A549 (cell line): ENCODE measurements at regions not wholly inside any gene's neighbourhood (a gene's known extent, or its start where the extent isn't known, plus 50 kb on each side); places are given as distances from the start of the nearest gene placed in this dataset.

Experiments
- ATAC-seq, 2 experiments: fragments of 200-7000 bp in 1 of 2; fragments of >200 bp in 1 of 2; cut with Nextera tagmentation in 1 of 2; cut with Tn5 transposase in 1 of 2; 3 replicates each; pipeline versions ENCODE4 v1.8.0 to v1.9.1; 2018 to 2020; ENCODE audit warnings: mild to moderate bottlenecking in 1 of 2, moderate library complexity in 1 of 2
- CTCF ChIA-PET: fragments of 300-600 bp; sonication (Branson Sonifier 250); formaldehyde crosslinking; extraction: SDS; loops from one replicate; lab custom pipeline; 2021; ENCODE audit warnings: antibody characterized with exemption, inconsistent platforms; lab: Yijun Ruan, JAX
- POLR2A ChIA-PET: fragments of 350-600 bp; formaldehyde crosslinking; extraction: SDS; loops from one replicate; lab custom pipeline; 2021; ENCODE audit warnings: antibody characterized with exemption, inconsistent platforms; lab: Yijun Ruan, JAX
- DNase-seq, 2 experiments: peaks; one replicate each; pipeline versions ENCODE4 v3.0.0 to v3.0.0-alpha.2; 2011 to 2016; ENCODE audit warnings: low read depth in 1 of 2, low spot score in 1 of 2
- FAIRE-seq: peaks from 2 replicates; lab custom pipeline; 2011; peaks lifted over from hg19 to GRCh38; lab: Jason Lieb, UNC
- H3K27ac ChIP-seq, 2 experiments: fragments of >200 bp; sonication (Bioruptor Twin); formaldehyde crosslinking; 3 replicates each; pipeline ENCODE4 v1.5.1; 2016 to 2017
- H3K4me1 ChIP-seq: fragments of >200 bp; sonication (Bioruptor Twin); formaldehyde crosslinking; 3 replicates; pipeline ENCODE4 v1.6.1; 2016
- H3K4me2 ChIP-seq: fragments of >200 bp; sonication (Bioruptor Twin); formaldehyde crosslinking; 3 replicates; pipeline ENCODE4 v1.6.1; 2016
- H3K4me3 ChIP-seq: fragments of >200 bp; sonication (Bioruptor Twin); formaldehyde crosslinking; 3 replicates; pipeline ENCODE4 v1.5.1; 2016
- H3K9me3 ChIP-seq: fragments of >200 bp; sonication (Bioruptor Twin); formaldehyde crosslinking; 3 replicates; pipeline ENCODE4 v1.6.1; 2016
- BHLHE40 ChIP-seq: IDR thresholded peaks from 2 replicates; pipeline ENCODE4 v1.6.1; 2012; ENCODE audit warnings: low read depth, low read length, inconsistent platforms
- CHD2 ChIP-seq: fragments of 150-350 bp; IDR thresholded peaks from 2 replicates; pipeline ENCODE4 v1.6.1; 2014; ENCODE audit warnings: low read length; ENCODE audit not compliant: partially characterized antibody
- EHF ChIP-seq: fragments of 250-450 bp; sonication (Bioruptor Pico); IDR thresholded peaks from 2 replicates; pipeline ENCODE4 v1.5.0; 2020; ENCODE audit warnings: mild to moderate bottlenecking
- FOSB ChIP-seq: fragments of 250-450 bp; sonication (Bioruptor Pico); IDR thresholded peaks from 2 replicates; pipeline ENCODE4 v1.5.0; 2020; ENCODE audit warnings: mild to moderate bottlenecking, moderate library complexity
- FOSL2 ChIP-seq, 2 experiments: fragments of 450-650 bp in 1 of 2; fragments of >200 bp in 1 of 2; sonication (Bioruptor Twin) in 1 of 2; formaldehyde crosslinking; IDR thresholded peaks; 2 replicates each; pipeline versions ENCODE4 v1.5.0 to v1.6.1; 2016 to 2020; ENCODE audit warnings: mild to moderate bottlenecking in 1 of 2, moderate library complexity in 1 of 2
- FOXS1 ChIP-seq: fragments of 250-450 bp; sonication (Bioruptor Pico); IDR thresholded peaks from 2 replicates; pipeline ENCODE4 v1.5.0; 2020; ENCODE audit warnings: mild to moderate bottlenecking, moderate library complexity
- HOXA7 ChIP-seq: fragments of 250-450 bp; sonication (Bioruptor Pico); IDR thresholded peaks from 2 replicates; pipeline ENCODE4 v1.5.0; 2020; ENCODE audit warnings: mild to moderate bottlenecking, moderate library complexity
- KDM1A ChIP-seq: fragments of 200-600 bp; sonication (generic); IDR thresholded peaks from 2 replicates; pipeline ENCODE4 v1.6.1; 2016; ENCODE audit warnings: low read depth, mild to moderate bottlenecking
- MYC ChIP-seq: IDR thresholded peaks from 2 replicates; pipeline ENCODE4 v1.6.1; 2012; ENCODE audit warnings: mild to moderate bottlenecking, inconsistent platforms, low read length, improper control_type of control experiment, borderline replicate concordance
- NR3C1 ChIP-seq: fragments of >200 bp; sonication (Bioruptor Twin); formaldehyde crosslinking; IDR thresholded peaks from 3 replicates; pipeline ENCODE4 v1.6.1; 2017
- RAD21 ChIP-seq, 2 experiments: fragments of >200 bp in 1 of 2; sonication (Bioruptor Twin) in 1 of 2; formaldehyde crosslinking in 1 of 2; IDR thresholded peaks in 1 of 2; conservative IDR thresholded peaks in 1 of 2; 2 replicates in 1 of 2; 3 replicates in 1 of 2; pipeline ENCODE4 v1.6.1; 2012 to 2018; ENCODE audit warnings: inconsistent platforms in 1 of 2
- RCOR1 ChIP-seq: fragments of 150-350 bp; IDR thresholded peaks from 2 replicates; pipeline ENCODE4 v1.6.1; 2014; ENCODE audit warnings: antibody characterized with exemption, low read length, low read depth
- SMC3 ChIP-seq: fragments of >200 bp; sonication (Bioruptor Twin); formaldehyde crosslinking; IDR thresholded peaks from 3 replicates; pipeline ENCODE4 v1.6.1; 2018; ENCODE audit warnings: inconsistent platforms
- TP53 ChIP-seq: fragments of 250-450 bp; sonication (Bioruptor Pico); IDR thresholded peaks from 2 replicates; pipeline ENCODE4 v1.5.0; 2021; ENCODE audit warnings: mild to moderate bottlenecking, moderate library complexity
- ZC3H11A ChIP-seq: fragments of 450-650 bp; IDR thresholded peaks from 2 replicates; pipeline ENCODE4 v1.6.1; 2014; ENCODE audit warnings: antibody characterized with exemption, mild to moderate bottlenecking
- WGBS: methylation state at CpG from one replicate; pipeline ENCODE4 v1.1.6; 2017; ENCODE audit errors: missing lambda C conversion rate; 5-methylcytosine and 5-hydroxymethylcytosine counted together
- TF ChIP-seq, protein P1 (sequence below): fragments of >200 bp; sonication (Bioruptor Twin); formaldehyde crosslinking; IDR thresholded peaks from 3 replicates; pipeline ENCODE4 v1.6.1; 2016
- TF ChIP-seq, protein P2 (sequence below): fragments of 450-650 bp; IDR thresholded peaks from 2 replicates; pipeline ENCODE4 v1.6.1; 2014; ENCODE audit warnings: antibody characterized with exemption
- TF ChIP-seq, protein P3 (sequence below): fragments of >200 bp; sonication (Bioruptor Twin); formaldehyde crosslinking; IDR thresholded peaks from 3 replicates; pipeline ENCODE4 v1.5.1; 2016
- TF ChIP-seq, protein P4 (sequence below): fragments of 200-600 bp; sonication (generic); IDR thresholded peaks from 2 replicates; pipeline ENCODE4 v1.6.1; 2016; ENCODE audit warnings: antibody characterized with exemption, mild to moderate bottlenecking, moderate library complexity

DNA sequence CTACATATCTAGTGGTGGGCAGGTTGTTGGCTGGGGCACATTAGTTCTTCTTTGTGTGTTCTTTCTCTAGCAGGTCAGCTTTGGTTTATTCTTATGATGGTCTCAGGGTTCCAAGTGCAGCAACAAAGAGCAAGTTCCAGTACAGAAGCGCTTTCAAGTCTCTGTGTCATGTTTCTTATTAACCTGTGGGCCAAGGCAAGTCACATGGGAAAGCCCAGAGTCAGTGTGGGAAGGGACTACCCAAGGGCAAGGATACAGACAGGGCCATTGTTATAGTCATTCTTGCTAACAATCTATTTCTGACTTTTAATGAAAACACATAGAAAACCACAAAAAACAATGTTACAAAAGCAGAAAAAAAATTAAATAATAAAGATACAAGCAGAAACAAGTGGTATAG lies 754.6 kb downstream of the TBC1D22A start:
- Histone ChIP-seq H3K4me2 (no peak overlapping the region), H3K4me1 (no peaks in the 10 kb centered on the region), H3K9me3 (no peaks in the 10 kb centered on the region), H3K4me3 (no peak overlapping the region), H3K27ac (no peak overlapping the region)
- FAIRE-seq (no peak), ATAC-seq (no peak), DNase-seq (no peak)
- POLR2A ChIA-PET: no interaction called here
- 14% methylated on average over 1 of the region's 1 CpG for WGBS
- CTCF ChIA-PET: interaction anchor here (1.7 kb wide), 1 partner anchor 19 kb away, joined by 3 read pairs; no protein-coding TSS in a partner anchor
- TF ChIP-seq EHF (no peak), KDM1A (no peak), MYC (no peak), HOXA7 (CRISPR knock-in tag) (no peak), NR3C1 (no peak), FOSB (no peak), FOSL2 (IDR thresholded peaks at IDR 0.05) (no peak), FOSL2 (CRISPR knock-in tag; IDR thresholded peaks at IDR 0.05) (no peak), BHLHE40 (no peak), TP53 (CRISPR knock-in tag) (no peak), CHD2 (no peak), RCOR1 (no peak)
- TF ChIP-seq, protein P1, sequence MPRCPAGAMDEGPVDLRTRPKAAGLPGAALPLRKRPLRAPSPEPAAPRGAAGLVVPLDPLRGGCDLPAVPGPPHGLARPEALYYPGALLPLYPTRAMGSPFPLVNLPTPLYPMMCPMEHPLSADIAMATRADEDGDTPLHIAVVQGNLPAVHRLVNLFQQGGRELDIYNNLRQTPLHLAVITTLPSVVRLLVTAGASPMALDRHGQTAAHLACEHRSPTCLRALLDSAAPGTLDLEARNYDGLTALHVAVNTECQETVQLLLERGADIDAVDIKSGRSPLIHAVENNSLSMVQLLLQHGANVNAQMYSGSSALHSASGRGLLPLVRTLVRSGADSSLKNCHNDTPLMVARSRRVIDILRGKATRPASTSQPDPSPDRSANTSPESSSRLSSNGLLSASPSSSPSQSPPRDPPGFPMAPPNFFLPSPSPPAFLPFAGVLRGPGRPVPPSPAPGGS: no peak
- TF ChIP-seq, protein P2, sequence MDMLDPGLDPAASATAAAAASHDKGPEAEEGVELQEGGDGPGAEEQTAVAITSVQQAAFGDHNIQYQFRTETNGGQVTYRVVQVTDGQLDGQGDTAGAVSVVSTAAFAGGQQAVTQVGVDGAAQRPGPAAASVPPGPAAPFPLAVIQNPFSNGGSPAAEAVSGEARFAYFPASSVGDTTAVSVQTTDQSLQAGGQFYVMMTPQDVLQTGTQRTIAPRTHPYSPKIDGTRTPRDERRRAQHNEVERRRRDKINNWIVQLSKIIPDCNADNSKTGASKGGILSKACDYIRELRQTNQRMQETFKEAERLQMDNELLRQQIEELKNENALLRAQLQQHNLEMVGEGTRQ: no peak

DNA sequence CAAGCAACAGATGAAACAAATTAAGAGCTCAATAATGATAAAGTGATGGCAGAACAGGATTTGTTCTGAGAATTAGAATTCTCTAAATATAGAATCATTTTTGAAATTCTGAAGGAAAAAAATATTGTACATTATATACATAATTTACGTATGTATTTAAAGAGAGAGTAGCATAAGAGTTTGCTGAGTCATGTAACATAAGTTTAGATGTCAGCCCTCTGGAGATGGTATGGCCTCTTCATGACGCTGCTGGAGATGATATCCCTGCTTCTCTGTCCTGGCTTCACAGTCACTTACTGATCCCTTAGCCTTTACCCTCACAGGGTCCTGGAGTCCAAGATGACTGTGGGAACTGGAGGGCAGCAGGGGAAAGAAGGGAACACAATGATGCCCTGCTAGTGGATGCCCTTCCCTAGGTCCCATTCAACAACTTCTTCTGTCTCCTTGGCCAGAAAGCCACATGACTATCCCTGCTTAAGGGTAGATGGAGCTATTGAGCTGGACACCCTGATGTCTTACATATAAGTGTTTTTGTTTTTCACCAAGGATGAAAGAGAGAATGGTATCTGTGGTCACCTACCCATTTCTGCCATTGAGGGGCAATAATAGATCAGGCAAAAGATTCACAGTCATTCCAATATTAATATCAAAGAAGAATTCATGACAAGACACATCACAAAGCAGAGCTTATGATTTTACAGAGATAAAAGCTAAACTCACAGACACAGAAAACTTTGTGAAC lies 753.1 kb downstream of the TBC1D22A start:
- POLR2A ChIA-PET: no interaction called here
- H3K4me3 ChIP-seq: no peak overlapping the region
- no peak for FAIRE-seq
- ATAC-seq: no peak
- peak in 1 of 2 experiments; percentile 38 for DNase-seq
- no peak overlapping the region for H3K4me2 ChIP-seq
- H3K9me3 ChIP-seq: no peaks in the 10 kb centered on the region
- TF ChIP-seq RAD21 (conservative IDR thresholded peaks at IDR 0.05 in 1 of 2, IDR thresholded peaks at IDR 0.05 in 1 of 2): peak in 1 of 2 experiments; percentile 27; a peak in 3 of 5 replicates
- TF ChIP-seq, protein P3, sequence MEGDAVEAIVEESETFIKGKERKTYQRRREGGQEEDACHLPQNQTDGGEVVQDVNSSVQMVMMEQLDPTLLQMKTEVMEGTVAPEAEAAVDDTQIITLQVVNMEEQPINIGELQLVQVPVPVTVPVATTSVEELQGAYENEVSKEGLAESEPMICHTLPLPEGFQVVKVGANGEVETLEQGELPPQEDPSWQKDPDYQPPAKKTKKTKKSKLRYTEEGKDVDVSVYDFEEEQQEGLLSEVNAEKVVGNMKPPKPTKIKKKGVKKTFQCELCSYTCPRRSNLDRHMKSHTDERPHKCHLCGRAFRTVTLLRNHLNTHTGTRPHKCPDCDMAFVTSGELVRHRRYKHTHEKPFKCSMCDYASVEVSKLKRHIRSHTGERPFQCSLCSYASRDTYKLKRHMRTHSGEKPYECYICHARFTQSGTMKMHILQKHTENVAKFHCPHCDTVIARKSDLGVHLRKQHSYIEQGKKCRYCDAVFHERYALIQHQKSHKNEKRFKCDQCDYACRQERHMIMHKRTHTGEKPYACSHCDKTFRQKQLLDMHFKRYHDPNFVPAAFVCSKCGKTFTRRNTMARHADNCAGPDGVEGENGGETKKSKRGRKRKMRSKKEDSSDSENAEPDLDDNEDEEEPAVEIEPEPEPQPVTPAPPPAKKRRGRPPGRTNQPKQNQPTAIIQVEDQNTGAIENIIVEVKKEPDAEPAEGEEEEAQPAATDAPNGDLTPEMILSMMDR: 0 out of 3 replicates have a peak, but pooled peaks have one; percentile 26
- no peak for TF ChIP-seq FOXS1 (CRISPR knock-in tag)
- TF ChIP-seq SMC3: 0 out of 3 replicates have a peak, but pooled peaks have one; percentile 20
- TF ChIP-seq, protein P4, sequence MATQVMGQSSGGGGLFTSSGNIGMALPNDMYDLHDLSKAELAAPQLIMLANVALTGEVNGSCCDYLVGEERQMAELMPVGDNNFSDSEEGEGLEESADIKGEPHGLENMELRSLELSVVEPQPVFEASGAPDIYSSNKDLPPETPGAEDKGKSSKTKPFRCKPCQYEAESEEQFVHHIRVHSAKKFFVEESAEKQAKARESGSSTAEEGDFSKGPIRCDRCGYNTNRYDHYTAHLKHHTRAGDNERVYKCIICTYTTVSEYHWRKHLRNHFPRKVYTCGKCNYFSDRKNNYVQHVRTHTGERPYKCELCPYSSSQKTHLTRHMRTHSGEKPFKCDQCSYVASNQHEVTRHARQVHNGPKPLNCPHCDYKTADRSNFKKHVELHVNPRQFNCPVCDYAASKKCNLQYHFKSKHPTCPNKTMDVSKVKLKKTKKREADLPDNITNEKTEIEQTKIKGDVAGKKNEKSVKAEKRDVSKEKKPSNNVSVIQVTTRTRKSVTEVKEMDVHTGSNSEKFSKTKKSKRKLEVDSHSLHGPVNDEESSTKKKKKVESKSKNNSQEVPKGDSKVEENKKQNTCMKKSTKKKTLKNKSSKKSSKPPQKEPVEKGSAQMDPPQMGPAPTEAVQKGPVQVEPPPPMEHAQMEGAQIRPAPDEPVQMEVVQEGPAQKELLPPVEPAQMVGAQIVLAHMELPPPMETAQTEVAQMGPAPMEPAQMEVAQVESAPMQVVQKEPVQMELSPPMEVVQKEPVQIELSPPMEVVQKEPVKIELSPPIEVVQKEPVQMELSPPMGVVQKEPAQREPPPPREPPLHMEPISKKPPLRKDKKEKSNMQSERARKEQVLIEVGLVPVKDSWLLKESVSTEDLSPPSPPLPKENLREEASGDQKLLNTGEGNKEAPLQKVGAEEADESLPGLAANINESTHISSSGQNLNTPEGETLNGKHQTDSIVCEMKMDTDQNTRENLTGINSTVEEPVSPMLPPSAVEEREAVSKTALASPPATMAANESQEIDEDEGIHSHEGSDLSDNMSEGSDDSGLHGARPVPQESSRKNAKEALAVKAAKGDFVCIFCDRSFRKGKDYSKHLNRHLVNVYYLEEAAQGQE: no peak
- TF ChIP-seq ZC3H11A: no peak
- H3K4me1 ChIP-seq: no peaks in the 10 kb centered on the region
- H3K27ac ChIP-seq: no peak overlapping the region
- WGBS: 70% methylated on average over 2 of the region's 2 CpGs
- CTCF ChIA-PET: interaction anchor here (0.7 to 1.8 kb wide), 3 partner anchors 18 to 1006 kb away, joined by 3 to 7 read pairs (median 3); no protein-coding TSS in a partner anchor
